Natural killer cell (primary cell): ENCODE measurements at regions not wholly inside any gene's neighbourhood (a gene's known extent, or its start where the extent isn't known, plus 50 kb on each side); places are given as distances from the start of the nearest gene placed in this dataset.

Experiments
- ATAC-seq, 3 donors: fragments of 150-1000 bp in 2 of 3; fragments of 200-7000 bp in 1 of 3; cut with Tn5 transposase; 1 replicate in 1 of 3; 2 replicates in 2 of 3; pipeline ENCODE4 v1.10.0; 2021; ENCODE audit warnings: mild to moderate bottlenecking in 2 of 3, moderate library complexity in 2 of 3
- DNase-seq, 2 donors: peaks; one replicate each; pipeline versions ENCODE4 v3.0.0 to v3.0.0-alpha.2; 2013 to 2021; ENCODE audit warnings: mixed read lengths in 1 of 2
- H3K27ac ChIP-seq: one replicate; pipeline ENCODE4 v1.5.1; 2013; ENCODE audit warnings: mild to moderate bottlenecking, low read length
- H3K27me3 ChIP-seq: one replicate; pipeline ENCODE4 v1.6.1; 2013; ENCODE audit warnings: low read length; ENCODE audit not compliant: control insufficient read depth, insufficient read depth
- H3K36me3 ChIP-seq: one replicate; pipeline ENCODE4 v1.6.1; 2013; ENCODE audit warnings: low read length; ENCODE audit not compliant: control insufficient read depth, insufficient read depth
- H3K4me1 ChIP-seq: one replicate; pipeline ENCODE4 v1.6.1; 2013; ENCODE audit warnings: low read length; ENCODE audit not compliant: control insufficient read depth, insufficient read depth
- H3K4me3 ChIP-seq: one replicate; pipeline ENCODE4 v1.5.1; 2013; ENCODE audit warnings: low read length
- H3K9me3 ChIP-seq: one replicate; pipeline ENCODE4 v1.6.1; 2013; ENCODE audit warnings: low read length; ENCODE audit not compliant: control insufficient read depth, insufficient read depth
- H3K27ac Mint-ChIP-seq, 2 donors: one replicate each; pipeline ENCODE4 v1.8.0; 2022; ENCODE audit warnings: mild to moderate bottlenecking in 2 of 2, mixed read lengths in 2 of 2, moderate library complexity in 1 of 2
- H3K27me3 Mint-ChIP-seq, 2 donors: one replicate each; pipeline ENCODE4 v1.8.0; 2022; ENCODE audit warnings: low read depth in 2 of 2, mixed read lengths in 2 of 2
- H3K36me3 Mint-ChIP-seq: one replicate; pipeline ENCODE4 v1.8.0; 2022; ENCODE audit warnings: mixed read lengths
- H3K4me1 Mint-ChIP-seq, 2 donors: one replicate each; pipeline ENCODE4 v1.8.0; 2022; ENCODE audit warnings: mixed read lengths in 2 of 2
- H3K4me3 Mint-ChIP-seq: one replicate; pipeline ENCODE4 v1.8.0; 2022; ENCODE audit warnings: mild to moderate bottlenecking, moderate library complexity, mixed read lengths
- H3K9me3 Mint-ChIP-seq, 2 donors: one replicate each; pipeline ENCODE4 v1.8.0; 2022; ENCODE audit warnings: mixed read lengths in 2 of 2
- WGBS: methylation state at CpG from one replicate; pipeline ENCODE4 v1.1.7; 2013; ENCODE audit warnings: missing lambda C conversion rate; ENCODE audit not compliant: insufficient coverage; 5-methylcytosine and 5-hydroxymethylcytosine counted together
- intact Hi-C: fragments of 100-400 bp; cut with micrococcal nuclease; formaldehyde crosslinking; loops from one replicate; pipeline ENCODE4 v1.14.2; 2022
- TF ChIP-seq, protein P1 (sequence below): fragments of 200-600 bp; IDR thresholded peaks from one replicate; pipeline ENCODE4 v1.8.0; 2022; ENCODE audit warnings: antibody characterized with exemption

DNA sequence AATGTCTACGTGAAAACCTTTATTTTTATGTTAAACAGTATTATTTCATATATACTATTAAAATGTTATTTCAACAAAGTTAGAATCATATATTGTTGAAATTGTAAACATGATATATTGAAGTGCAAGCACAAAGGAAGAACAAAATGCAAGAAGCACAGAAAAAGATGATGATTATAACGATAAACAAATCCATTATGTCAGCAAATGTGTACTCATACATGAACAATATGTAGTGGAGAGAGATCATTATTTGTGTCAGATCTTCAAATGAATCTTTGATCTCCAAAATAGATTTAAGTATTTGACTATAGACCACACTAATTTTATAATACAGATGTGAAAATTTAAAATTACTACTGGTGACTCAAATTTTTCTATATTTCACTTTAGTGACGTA, 1104.4 kb upstream of the CRIM1 start:
- Mint-ChIP-seq H3K27ac (no peak overlapping the region), H3K27me3 (no peaks in the 10 kb centered on the region), H3K36me3 (no peaks in the 10 kb centered on the region), H3K9me3 (peaks cover 20 to 26% of the 10 kb centered on the region in 2 donors), H3K4me1 (no peaks in the 10 kb centered on the region), H3K4me3 (no peak overlapping the region)
- intact Hi-C loops: no loop called here
- Histone ChIP-seq H3K4me1 (no peaks in the 10 kb centered on the region), H3K27me3 (no peaks in the 10 kb centered on the region), H3K27ac (no peak overlapping the region), H3K9me3 (no peaks in the 10 kb centered on the region), H3K4me3 (no peak overlapping the region), H3K36me3 (no peaks in the 10 kb centered on the region)
- TF ChIP-seq, protein P1, sequence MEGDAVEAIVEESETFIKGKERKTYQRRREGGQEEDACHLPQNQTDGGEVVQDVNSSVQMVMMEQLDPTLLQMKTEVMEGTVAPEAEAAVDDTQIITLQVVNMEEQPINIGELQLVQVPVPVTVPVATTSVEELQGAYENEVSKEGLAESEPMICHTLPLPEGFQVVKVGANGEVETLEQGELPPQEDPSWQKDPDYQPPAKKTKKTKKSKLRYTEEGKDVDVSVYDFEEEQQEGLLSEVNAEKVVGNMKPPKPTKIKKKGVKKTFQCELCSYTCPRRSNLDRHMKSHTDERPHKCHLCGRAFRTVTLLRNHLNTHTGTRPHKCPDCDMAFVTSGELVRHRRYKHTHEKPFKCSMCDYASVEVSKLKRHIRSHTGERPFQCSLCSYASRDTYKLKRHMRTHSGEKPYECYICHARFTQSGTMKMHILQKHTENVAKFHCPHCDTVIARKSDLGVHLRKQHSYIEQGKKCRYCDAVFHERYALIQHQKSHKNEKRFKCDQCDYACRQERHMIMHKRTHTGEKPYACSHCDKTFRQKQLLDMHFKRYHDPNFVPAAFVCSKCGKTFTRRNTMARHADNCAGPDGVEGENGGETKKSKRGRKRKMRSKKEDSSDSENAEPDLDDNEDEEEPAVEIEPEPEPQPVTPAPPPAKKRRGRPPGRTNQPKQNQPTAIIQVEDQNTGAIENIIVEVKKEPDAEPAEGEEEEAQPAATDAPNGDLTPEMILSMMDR: no peak
- ATAC-seq: no peak
- WGBS: 92% methylated on average over 2 of the region's 3 CpGs
- DNase-seq: no peak

- Mint-ChIP-seq H3K36me3 (no peaks in the 10 kb centered on the region), H3K4me3 (no peak overlapping the region), H3K9me3 (peaks cover 14 to 19% of the 10 kb centered on the region in 2 donors), H3K27ac (no peak overlapping the region), H3K4me1 (no peaks in the 10 kb centered on the region), H3K27me3 (no peaks in the 10 kb centered on the region)
- Histone ChIP-seq H3K36me3 (no peaks in the 10 kb centered on the region), H3K27ac (no peak overlapping the region), H3K4me3 (no peak overlapping the region), H3K9me3 (no peaks in the 10 kb centered on the region), H3K4me1 (no peaks in the 10 kb centered on the region), H3K27me3 (no peaks in the 10 kb centered on the region)
- WGBS: 83% methylated on average over 2 of the region's 2 CpGs
- ATAC-seq: no peak
- DNase-seq: no peak
- intact Hi-C loops: no loop called here
- TF ChIP-seq, protein P1: no peak
Observed at GRCh38 chr2:35246702-35247101, 1108.9 kb upstream of the CRIM1 start.

DNA sequence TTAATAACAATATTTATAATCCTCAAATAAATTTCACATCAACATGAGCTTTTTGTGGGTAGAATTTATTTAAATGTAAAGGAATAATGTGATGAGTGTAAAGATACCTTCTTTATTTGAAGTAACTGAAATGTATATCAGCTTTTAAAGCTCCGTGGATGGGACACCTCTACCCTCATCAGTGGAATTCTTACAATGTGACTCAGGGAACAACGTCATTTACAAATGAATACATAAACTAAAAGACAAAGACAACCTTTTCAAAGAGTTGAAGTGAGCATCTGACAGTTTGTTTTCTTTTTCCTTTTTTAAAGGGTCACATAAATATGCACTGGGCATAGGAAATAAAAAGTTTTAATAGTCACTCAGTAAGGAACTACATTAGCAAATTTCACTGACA, 1127.0 kb upstream of the CRIM1 start:
- TF ChIP-seq, protein P1: no peak
- intact Hi-C loops: no loop called here
- ATAC-seq: no peak

DNA sequence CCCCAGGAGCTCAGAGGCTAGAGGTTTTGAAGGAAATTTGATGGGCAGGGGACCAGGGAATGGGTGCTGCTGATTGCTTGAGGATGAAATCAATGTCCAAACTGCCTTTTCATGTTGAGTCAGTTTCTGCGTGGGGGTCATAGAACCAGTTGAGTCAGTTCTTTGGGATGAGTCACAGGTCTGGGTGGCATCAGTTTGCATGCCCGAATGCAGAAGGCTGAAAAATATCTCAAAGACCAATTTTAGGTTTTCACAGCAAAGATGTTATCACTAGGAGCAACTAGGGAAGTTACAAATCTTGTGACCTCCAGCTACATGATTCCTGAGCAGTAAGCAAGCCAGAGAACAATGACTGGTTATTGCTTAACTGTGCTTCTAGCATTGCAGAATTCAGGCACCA, 1135.1 kb upstream of the CRIM1 start:
- no peaks in the 10 kb centered on the region for H3K4me1 Mint-ChIP-seq
- intact Hi-C loops: no loop called here
- H3K9me3 Mint-ChIP-seq: peaks cover 9 to 28% of the 10 kb centered on the region in 2 donors
- no peaks in the 10 kb centered on the region for H3K36me3 Mint-ChIP-seq
- TF ChIP-seq, protein P1: no peak
- H3K4me3 Mint-ChIP-seq: no peak overlapping the region
- ATAC-seq (no peak), DNase-seq (no peak)
- H3K9me3 ChIP-seq: peaks cover 5% of the 10 kb centered on the region
- no peaks in the 10 kb centered on the region for H3K36me3 ChIP-seq
- no peaks in the 10 kb centered on the region for H3K27me3 ChIP-seq
- H3K4me3 ChIP-seq: no peak overlapping the region
- no peak overlapping the region for H3K27ac ChIP-seq
- H3K27me3 Mint-ChIP-seq: no peaks in the 10 kb centered on the region
- H3K4me1 ChIP-seq: no peaks in the 10 kb centered on the region
- H3K27ac Mint-ChIP-seq: no peak overlapping the region
- 75% methylated on average over 2 of the region's 2 CpGs for WGBS

More for the DNA sequence above, 1127.0 kb upstream of the CRIM1 start:
- H3K9me3 ChIP-seq: no peaks in the 10 kb centered on the region
- no peak overlapping the region for H3K27ac ChIP-seq
- H3K27ac Mint-ChIP-seq: no peak overlapping the region
- no CpG with 5 or more reads among the region's 2 CpGs for WGBS
- peaks cover 13 to 28% of the 10 kb centered on the region in 2 donors for H3K9me3 Mint-ChIP-seq
- H3K4me3 ChIP-seq: no peak overlapping the region
- no peaks in the 10 kb centered on the region for H3K27me3 ChIP-seq
- no peak for DNase-seq
- H3K4me3 Mint-ChIP-seq: no peak overlapping the region
- H3K27me3 Mint-ChIP-seq: no peaks in the 10 kb centered on the region
- no peaks in the 10 kb centered on the region for H3K4me1 ChIP-seq
- no peaks in the 10 kb centered on the region for H3K36me3 Mint-ChIP-seq
- no peaks in the 10 kb centered on the region for H3K4me1 Mint-ChIP-seq
- H3K36me3 ChIP-seq: no peaks in the 10 kb centered on the region
